ENCODE measurements at regions not wholly inside any gene's neighbourhood (a gene's known extent, or its start where the extent isn't known, plus 50 kb on each side); places are given as distances from the start of the nearest gene placed in this dataset.
A peak's percentile ranks its signal among the peaks of the same experiment; 100 is the strongest.

DNA sequence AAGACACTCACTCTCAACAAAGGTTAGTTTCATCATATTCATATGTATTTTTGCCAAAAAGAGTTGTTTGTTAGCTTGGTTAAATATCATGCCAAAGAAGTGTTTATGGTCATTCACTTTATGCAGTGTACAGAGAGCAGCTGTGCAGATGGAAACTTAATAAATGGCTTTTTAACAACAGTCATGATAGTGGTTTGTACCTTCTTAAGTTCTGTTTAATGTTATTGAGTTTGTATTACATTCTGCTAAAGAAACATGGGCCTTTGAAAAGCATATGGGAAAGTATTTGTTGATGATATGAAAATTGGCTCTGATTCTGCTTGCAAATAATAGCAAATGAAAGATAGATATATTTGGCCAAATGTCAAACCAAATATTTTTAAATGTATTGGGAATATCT is 607.3 kb downstream of the NCAM2 start:
- DNase-seq, result no peak

DNA sequence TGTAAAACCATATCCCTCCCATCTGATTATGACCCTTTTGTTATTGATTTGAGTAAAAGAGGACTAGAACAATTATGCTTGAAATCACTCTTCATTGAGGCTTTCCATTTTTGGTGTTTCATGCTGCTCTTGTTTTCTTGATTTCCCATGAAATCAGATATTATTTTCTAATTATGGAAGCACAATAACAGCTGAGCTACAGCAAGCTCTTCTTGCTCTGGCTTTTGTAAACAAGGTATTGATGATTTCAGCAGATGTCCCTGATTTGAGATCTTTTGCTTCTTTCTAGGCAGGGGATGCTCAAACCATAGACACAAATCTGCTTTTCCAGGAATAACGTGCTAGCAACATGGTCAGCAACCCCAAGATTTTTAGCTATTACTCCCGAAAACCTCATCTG is 607.8 kb downstream of the NCAM2 start:
- no peak for DNase-seq

DNA sequence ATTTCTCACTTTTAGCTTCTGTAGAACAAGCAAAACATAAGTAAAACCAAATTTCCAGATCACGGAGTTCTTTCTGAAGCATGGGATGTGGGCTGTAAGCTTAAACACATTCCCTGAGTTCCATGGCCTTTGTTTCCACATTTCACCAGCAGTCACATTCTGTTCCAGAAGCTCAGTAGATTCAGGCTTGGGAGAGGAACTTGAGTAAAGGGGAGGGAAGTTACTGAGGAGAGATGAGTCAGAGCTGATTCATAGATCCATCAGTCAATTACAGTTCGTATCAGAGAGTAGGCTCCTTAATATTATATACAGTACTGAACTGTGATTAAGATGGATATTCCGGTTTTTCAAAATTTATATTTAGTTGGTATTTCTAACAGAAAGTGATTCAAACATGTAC is 614.3 kb downstream of the NCAM2 start:
- DNase-seq, result no peak

DNA sequence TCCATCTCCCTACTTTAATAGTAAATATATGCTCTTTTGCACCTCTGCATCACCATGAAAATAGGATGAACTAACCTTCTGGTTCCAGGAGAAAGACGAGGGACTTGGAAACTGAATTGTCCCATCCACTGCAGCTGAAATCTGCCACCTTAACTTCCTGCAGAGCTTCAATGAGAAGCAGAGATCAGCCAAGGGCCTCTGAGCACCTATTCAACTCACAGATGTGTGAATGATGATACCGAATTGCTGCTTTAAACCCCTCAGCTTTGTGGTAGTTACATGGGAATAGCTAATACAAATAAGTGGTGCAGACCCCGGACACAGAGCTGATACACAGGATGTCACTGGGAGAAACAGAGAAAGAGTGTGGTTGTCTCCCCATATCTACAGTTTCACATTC is 616.8 kb downstream of the NCAM2 start:
- DNase-seq, result no peak

DNA sequence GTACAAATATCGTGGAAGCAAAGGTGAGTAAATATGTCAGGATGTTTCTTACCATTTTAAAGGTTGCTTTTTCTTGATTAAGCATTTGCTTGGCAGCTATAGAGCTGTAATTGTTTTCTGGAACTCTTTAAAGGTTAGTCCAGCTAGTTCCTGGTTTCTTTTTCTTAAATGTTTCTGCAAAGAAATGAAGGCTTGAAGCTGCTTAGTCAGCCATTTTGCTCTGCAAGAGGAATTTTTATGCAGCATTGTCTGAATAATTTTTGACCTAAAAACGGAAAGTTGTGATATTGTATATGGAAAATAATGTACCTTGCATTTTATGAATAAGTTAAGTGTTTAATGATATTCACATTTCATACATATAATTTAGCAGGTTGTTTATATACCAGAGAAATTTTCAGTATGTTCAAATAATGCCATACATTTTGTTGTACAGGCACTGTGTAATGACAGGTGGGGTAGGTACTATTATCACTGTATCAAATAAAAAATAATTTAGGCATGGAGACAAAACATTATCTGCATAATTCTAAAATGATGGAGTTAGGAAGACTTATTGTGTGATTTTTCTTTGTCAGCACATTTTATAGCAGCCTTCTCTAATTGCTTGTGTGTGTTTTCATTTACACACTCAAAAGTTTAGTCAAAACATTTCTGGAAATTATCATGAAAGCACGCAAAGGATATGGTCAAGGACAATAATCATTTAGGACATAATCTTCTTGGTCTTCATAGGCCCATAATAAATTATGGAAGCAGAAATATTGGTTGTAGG is 624.4 kb downstream of the NCAM2 start:
- DNase-seq, result no peak

DNA sequence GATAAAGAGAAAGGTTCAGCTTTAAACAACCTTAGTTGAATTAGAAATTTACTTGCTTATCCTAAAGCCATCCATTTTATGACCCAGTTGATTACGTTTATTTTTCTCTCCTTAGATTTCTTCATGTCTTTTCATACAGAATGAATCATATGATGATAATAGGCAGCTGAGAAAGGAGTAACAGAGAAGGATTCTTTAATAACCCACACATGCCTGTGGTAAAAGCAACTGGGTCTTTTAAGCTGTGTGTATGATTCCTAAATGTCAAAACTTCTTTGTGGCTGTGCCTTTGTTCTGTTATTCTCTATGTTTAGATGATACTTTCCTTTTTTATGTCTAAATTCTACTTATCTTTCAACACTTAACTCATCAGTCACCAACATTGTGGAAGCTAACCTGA is 626.5 kb downstream of the NCAM2 start:
- no peak for DNase-seq

DNA sequence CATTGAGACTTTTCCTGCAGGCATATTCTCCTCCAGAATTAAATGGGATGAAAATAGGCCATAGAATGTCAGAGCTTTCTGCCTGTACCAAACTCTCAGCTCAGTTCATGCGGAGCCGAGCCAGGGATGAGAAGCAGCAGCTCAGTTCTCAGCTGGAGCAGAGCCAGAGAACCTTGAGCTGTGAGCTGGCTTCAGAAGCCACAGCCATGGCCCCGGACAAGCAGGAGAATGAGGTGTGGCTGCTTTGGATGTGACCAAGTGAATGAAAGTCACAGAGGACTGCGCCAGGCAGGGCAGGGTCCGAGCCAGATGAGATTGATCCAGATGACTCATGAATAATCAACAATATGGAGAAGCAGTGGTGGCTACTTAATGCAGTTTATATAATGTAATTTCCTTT is 633.8 kb downstream of the NCAM2 start:
- no peak for DNase-seq

DNA sequence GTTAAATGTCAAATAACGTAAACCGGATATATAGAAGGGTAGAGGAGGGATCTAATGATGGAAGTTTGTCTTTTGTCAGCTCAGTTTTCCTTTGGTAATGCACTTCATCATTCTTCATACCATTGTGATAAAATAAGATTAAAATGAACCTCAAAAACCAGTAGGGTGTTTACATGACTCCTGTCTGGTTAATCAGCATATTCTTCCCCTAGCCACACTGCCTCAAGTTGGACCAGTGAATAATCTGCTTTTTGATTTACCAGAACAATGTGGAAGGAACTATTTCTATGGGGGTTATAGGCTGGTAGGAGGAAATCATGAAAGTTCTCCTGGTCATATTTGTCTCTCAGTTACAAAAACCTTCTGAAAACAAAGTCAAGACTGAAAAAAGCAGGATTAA is 634.7 kb downstream of the NCAM2 start:
- no peak for DNase-seq

DNA sequence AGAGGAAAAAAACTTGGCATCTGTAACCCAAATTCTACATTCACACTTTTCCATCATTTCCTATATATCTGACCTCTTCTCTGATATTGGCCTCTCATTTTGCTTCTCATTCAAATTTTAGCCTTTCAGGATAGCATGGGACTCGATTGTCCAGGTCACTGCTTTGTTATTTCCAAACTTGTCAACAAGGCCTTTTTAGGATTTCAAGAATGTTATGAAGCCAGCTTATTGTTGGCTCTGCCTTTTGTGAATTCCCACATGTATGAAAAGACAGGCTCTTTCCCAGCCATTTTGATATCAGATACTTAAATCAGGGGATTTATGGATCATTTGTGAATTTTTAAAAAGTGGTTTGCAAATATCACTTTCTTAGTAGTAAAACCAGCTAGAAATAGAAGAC is 663.5 kb downstream of the NCAM2 start:
- no peak for DNase-seq

DNA sequence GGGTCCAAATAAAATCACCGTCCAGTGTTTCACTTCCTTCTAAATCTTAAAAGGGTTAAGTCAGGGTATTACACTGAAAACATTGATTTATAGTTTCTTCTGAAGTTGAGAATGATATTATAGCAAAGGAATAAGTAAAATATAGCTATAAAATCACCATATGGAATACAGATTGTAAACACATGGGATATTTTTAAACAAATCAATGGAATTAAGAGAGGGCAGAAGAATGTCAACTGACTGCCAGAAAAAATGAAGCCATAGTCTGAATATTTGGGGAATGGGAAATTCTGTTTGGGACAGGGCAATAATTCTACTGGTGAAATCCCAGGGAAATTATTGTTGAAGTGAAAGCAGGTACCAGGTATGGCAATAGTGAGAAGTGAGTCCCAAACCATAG is 664.6 kb downstream of the NCAM2 start:
- no peak for DNase-seq

DNA sequence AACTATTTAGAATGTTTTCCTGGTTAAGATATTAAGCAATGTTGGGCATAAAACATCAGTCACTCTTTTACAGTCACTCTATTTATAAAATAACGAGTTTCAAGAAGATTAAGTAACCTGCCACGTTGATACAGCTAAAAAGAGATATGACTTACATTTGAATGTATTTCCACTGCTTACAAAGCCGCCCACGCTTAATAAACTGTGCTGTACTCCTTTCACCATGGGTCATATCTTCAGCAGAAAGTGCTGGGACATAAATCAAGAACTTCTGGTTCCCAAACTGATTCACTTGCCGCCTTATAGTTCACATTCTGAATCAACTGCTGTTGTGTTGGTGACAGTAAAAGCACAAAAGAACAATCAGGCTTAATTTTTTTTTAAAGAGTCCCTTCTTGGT is 666.7 kb downstream of the NCAM2 start:
- no peak for DNase-seq

DNA sequence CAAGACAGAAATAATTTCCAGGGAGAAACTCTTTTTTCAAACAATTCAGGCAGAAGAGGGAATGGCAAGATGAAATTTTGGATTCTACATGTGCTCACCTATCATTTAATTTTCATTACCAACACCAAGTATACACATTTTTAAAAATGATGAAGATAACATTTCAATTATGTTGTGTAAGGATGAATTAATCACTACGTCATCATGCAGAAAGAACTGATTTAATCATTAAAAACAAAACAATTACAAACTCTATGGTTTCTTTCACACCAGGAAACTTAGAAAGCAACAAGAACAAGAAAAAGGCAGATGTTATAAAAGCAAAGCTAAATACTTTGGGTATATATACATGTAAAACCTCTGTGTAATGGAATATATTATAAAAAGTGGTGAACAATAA is 668.5 kb downstream of the NCAM2 start:
- DNase-seq, result no peak

DNA sequence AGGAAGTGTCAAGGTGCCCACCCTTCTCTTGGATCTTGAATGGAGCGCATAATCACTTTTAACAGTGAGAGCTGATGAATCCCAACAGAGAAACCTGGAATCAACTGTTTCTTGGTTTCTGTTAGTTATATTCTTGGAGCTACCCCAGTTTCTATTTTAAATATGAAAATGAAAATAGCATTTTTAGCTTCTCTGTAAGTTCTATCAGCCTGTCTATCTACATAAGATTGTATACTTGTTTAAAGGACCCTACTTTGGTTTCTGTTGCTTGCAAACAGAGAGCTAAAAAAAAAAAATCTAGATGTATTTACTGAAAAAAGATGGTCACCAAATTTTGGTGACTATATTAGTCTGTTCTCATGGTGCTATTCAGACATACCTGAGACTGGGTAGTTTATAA is 670.0 kb downstream of the NCAM2 start:
- no peak for DNase-seq

DNA sequence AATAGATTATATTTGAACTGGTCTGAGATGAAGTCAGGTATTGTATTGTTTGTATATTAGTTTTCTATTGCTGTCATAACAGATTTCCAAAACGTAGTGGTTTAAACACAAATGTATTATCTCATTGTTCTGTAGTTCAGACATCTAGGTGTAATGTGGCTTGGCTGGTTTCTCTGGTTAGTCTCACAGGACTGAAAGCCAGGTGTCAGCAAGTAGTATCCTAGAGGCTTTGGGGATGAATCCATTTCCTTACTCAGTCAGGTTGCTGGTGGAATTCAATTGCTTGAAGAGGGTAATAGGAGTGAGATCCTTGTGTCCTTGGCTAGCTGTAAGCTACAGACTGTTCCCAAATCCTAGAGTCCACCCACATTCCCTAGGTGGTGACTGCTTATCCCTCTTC is 675.8 kb downstream of the NCAM2 start:
- no peak for DNase-seq

DNA sequence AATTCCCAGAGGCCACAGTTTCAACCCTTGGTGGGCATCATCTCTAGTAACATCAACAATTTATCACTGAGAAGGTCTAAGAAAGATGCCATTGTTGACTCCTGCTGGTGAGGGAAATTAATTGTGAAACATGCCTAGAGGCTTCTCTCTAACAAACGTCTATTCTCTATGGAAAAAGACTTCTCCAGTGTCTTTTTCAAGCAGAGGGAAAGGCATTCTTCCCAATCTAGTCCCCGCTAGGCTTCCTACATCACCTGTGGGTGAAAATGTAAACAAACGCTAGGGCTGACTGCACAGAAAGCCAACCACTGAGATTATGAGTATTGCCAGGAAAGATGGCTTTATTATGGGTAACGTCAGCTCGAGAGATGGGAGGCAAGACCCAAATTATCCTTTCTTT is 677.4 kb downstream of the NCAM2 start:
- DNase-seq, result no peak

DNA sequence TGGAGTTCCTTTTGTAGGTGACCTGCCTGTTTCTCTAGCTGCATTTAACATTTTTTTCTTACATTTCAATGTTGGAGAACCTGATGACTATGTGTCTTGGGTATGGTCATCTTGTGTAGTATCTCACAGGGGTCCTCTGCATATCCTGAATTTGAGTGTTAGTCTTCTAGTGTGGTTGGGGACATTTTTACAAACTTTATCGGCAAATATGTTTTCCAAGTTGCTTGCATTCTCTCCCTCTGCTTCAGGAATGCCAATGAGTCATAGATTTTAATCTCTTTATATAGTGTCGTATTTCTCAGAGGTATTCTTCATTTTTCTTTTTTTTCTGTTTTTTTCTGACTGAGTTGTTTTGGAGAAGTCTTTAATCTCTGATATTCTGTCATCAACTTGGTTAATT is 684.0 kb downstream of the NCAM2 start:
- DNase-seq, result no peak

DNA sequence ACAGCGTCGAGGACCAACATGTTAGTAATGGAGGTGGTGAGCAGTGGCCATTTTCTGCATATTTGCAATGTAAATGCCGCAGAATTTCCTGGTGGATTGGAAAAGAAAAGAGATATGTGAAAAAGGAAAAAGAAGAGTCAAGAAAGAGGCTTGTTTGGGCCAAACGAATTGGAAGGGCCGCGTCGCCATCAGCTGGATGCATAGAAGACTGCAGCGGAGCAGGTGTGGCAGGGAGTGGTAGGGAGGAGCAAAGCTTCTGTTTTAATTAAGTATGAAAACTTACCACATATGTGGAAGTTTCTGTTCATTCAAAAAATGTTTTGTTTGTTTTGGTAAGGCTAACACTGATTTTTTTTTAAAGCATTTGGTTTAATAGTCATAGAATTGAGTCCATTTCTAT is 690.7 kb downstream of the NCAM2 start:
- DNase-seq, result peak; percentile 37

DNA sequence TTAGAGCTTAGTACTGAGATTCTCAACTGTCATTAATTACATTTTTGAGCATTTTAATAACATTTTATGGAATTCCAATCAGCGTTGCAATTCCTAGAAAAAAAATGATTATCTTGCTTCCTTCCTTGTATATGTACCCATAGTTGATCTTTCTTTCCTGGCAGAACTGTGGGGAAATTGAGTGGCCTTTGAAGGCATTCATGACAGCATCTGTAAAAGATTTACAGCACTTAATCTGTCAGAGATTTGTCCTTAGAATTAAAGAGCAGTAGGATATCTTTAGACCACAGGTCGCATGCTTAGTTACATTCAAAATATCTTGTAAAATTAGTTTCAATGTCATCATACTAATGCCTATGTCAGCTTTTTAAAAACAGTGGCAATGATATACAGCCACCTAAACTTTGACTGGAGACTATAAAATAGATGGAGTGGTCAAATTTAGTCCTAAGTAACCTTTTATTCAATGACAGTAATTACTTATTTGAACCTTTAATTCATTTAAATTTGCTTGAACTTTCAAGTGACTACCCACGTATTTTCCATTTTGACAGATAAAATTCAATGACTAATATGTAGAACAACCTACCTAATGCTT is 692.0 kb downstream of the NCAM2 start:
- no peak for DNase-seq

DNA sequence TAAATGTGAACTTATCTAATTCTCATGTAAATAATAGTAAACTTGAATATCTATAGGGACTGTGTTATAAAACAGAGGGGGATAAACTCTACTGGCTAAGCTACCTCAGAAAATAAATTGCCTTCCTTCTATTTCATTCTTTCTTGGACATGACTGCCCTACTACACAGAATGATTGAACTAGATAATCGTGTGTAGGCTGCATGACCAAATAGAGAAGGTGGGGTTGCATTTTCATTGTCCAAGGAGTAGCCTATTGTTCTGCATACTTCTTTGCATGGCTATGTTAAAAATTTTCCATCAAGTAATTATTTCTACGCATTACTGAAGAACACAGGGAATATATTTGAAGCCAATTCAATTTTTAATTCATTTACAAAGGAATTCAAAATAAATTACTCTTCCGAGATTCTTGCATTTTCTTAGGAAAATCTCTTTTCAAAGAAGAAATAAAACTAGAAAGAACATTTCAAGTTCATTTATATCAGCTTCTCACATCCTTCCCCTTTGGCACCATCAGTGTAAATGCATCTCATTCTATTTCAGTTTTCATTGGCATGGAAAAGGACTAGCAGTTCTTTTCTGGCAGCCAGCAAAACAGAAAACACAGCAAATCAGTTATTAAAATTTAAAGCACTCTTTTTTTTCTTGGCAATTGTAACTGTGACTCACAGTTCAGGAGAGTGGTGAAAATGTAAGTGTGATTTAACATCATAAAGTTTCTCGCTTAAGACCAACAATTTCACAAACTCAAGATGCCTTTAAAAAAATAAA is 714.7 kb downstream of the NCAM2 start:
- DNase-seq, result no peak

DNA sequence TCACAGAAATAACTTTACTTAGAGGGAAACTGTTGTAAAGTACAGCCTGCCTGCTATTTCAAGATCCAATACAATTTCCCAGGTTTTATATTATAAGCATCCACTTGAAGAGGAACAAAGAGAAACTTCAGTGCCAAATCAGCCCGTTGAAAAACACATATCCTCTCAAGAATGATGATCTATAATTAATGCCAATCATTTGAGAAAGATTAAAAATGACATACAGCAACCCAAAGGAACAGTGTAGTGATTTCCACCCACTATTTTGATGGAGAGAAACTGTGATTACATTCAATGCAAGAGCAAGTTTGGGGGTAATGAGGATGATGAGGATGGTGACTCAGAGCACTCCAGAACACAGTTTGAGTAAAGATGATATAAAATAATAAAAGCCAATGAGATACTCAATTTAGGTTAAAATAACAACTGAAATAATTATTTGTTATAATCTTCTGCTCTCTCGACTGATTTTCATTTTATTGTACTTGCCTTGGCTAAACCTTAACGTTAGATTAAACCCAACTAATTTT is 715.5 kb downstream of the NCAM2 start:
- no peak for DNase-seq

DNA sequence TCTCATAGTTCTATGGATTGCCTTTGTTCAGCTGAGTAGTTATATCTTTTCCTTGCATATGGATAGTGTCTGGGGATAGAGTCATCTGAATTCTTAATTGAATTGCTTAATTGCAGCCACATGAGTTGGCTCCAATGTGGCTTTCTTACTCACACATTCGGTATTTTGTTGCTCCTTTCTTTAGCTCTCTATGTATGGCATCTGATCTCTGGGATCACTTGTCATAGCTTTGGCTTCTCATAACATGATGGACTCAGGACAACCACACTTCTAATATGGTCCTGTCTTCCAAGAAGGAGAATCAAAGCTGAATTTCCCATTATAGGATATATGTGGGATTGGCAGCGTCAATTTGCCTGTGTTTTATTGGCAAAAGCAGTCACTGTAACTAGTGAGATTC is 716.2 kb downstream of the NCAM2 start:
- DNase-seq, result no peak

DNA sequence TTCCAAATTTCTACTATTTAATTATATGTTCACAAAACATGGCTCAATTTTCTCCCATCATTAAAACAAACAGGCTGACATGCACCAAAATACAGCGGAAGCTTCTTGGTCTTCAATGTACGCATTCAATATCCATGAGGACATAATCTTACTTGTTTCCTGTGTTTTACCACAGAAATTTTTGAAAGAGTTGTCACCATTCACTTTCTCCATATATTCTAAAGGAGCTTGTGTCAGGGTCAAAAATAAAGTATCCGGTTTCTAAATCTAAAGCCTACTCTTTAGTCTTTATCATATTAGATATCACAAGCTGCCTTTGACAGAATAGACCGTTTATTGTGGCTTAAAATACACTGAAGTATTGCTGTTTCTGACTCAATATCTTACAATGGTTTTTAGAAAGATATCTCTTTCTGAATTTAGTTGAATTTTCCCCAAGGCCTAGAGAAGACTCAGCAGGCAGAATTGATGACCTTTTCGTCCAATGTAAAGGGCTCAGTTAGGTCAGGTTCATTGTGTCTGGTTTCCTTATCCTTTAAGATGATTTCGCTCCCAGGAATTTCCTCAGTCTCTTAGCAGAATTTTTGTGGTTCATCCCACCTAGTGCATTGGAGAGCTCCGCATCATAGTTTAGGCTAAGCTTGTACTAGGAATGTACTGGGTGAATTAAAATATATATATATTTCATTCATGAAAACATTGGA is 717.2 kb downstream of the NCAM2 start:
- no peak for DNase-seq

DNA sequence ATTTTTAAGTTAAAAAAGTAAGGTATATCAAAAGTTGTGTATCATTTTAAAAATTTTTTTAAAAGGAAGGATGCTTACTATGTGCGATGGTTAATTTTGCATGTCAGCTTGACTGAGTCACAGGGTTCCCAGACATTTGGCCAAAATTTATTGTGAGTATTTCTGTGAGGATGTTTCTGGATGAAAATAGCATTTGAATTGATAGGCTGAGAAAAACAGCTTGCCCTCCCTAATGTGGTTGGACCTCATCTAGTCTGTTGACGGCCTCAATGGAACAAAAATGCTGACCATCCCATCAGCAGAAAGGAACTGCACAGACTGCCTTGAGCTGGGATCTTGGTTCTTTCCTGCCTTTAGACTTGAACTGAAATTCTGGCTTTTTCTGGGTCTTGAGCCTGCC is 724.5 kb downstream of the NCAM2 start:
- no peak for DNase-seq
